Mesendoderm (in vitro differentiated cells): ENCODE measurements at regions not wholly inside any gene's neighbourhood (a gene's known extent, or its start where the extent isn't known, plus 50 kb on each side); places are given as distances from the start of the nearest gene placed in this dataset.

Experiments used
- DNase-seq: peaks from one replicate; pipeline ENCODE4 v3.0.0; 2013
- H2AK5ac ChIP-seq: 2 replicates; pipeline ENCODE4 v1.6.1; 2013; ENCODE audit warnings: low read length, inconsistent platforms
- H2BK120ac ChIP-seq: 2 replicates; pipeline ENCODE4 v1.6.1; 2013; ENCODE audit warnings: low read depth, mild to moderate bottlenecking, low read length, moderate library complexity, mixed read lengths
- H2BK15ac ChIP-seq: replicated peaks from 2 replicates; pipeline ENCODE4 v1.6.1; 2013; ENCODE audit warnings: low read depth, mild to moderate bottlenecking, moderate library complexity
- H2BK5ac ChIP-seq: 2 replicates; pipeline ENCODE4 v1.6.1; 2013; ENCODE audit warnings: low read length, inconsistent platforms
- H3K18ac ChIP-seq: 2 replicates; pipeline ENCODE4 v1.6.1; 2013; ENCODE audit warnings: mild to moderate bottlenecking, low read length, mixed read lengths
- H3K23ac ChIP-seq: one replicate; pipeline ENCODE4 v1.6.1; 2013; ENCODE audit warnings: low read length
- H3K27ac ChIP-seq: 2 replicates; pipeline ENCODE4 v1.5.1; 2013; ENCODE audit warnings: low read depth, mild to moderate bottlenecking, inconsistent platforms, low read length, moderate library complexity
- H3K27me3 ChIP-seq: 2 replicates; pipeline ENCODE4 v1.6.1; 2013; ENCODE audit warnings: low read length, control low read depth, mild to moderate bottlenecking, inconsistent platforms; ENCODE audit not compliant: insufficient read depth, poor library complexity
- H3K36me3 ChIP-seq: 2 replicates; pipeline ENCODE4 v1.6.1; 2013; ENCODE audit warnings: low read length, inconsistent platforms; ENCODE audit not compliant: control insufficient read depth, insufficient read depth
- H3K4ac ChIP-seq: one replicate; pipeline ENCODE4 v1.6.1; 2013; ENCODE audit warnings: low read depth, mild to moderate bottlenecking, low read length, moderate library complexity
- H3K4me1 ChIP-seq: 2 replicates; pipeline ENCODE4 v1.6.1; 2013; ENCODE audit warnings: low read depth, low read length, inconsistent platforms; ENCODE audit not compliant: control insufficient read depth
- H3K4me2 ChIP-seq: 2 replicates; pipeline ENCODE4 v1.6.1; 2013; ENCODE audit warnings: low read length
- H3K4me3 ChIP-seq: 2 replicates; pipeline ENCODE4 v1.5.1; 2013; ENCODE audit warnings: mild to moderate bottlenecking, low read length
- H3K56ac ChIP-seq: one replicate; pipeline ENCODE4 v1.6.1; 2013; ENCODE audit warnings: low read length
- H3K79me1 ChIP-seq: 2 replicates; pipeline ENCODE4 v1.6.1; 2013; ENCODE audit warnings: low read length, inconsistent platforms
- H3K79me2 ChIP-seq: 2 replicates; pipeline ENCODE4 v1.6.1; 2013; ENCODE audit warnings: mild to moderate bottlenecking, low read length; ENCODE audit not compliant: control insufficient read depth, insufficient read depth
- H3K9ac ChIP-seq: 2 replicates; pipeline ENCODE4 v1.6.1; 2013; ENCODE audit warnings: low read length, inconsistent platforms
- H4K5ac ChIP-seq: one replicate; pipeline ENCODE4 v1.6.1; 2013; ENCODE audit warnings: low read length
- H4K8ac ChIP-seq: one replicate; pipeline ENCODE4 v1.6.1; 2013; ENCODE audit warnings: low read depth, mild to moderate bottlenecking, control low read depth, low read length, moderate library complexity
- WGBS: extraction: QIAGEN DNeasy Blood & Tissue Kit; methylation state at CpG from one replicate; pipeline ENCODE4 v1.1.7; 2013; ENCODE audit warnings: low lambda C conversion rate, missing lambda C conversion rate; ENCODE audit not compliant: insufficient coverage; ENCODE audit errors: extremely low coverage; 5-methylcytosine and 5-hydroxymethylcytosine counted together

DNA sequence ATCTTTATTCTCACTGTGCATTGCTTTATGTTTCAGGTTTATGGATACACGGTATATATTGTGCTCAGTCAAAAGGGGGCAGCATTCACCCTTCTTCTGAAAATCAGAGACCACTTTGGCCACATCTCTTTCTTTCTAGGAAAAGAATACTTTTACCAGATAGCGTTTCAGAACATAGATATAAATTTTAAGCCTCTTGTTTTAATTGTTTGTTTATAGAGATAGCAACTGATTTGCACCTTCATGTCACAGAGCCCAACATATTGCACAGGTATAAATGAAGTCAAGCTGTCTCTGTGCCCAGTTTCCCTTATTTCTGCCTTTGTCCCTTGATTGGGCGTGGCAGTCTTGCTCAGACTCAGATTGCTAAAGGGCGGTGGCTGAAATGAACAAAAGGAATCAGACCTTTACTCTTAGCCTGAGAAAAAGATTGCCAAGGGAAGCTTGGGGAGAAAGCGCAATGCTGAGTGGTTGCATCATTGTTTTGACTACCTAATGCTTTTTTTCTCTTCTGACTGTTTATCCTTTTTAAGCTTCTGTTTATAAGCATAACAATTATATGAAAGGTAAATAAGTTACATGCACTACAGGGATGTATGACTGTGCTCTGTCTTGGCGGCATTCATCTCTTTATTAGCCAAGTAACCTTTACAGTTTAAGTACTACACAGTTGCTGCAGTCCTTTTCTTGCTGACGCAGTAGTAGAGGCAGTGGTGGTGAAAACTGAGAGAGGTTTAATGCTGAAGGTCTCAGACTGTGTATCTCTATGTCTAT lies 70.8 kb upstream of the ZBTB20 start:
- DNase-seq, result peak; percentile 56
- no peak overlapping the region for H3K9ac ChIP-seq
- H3K18ac ChIP-seq, result peak overlapping the region; percentile 30
- H3K4me1 ChIP-seq, result peaks cover 2% of the 10 kb centered on the region
- H2BK15ac ChIP-seq, result no peak overlapping the region
- no peaks in the 10 kb centered on the region for H3K79me2 ChIP-seq
- H4K5ac ChIP-seq, result no peak overlapping the region
- no peak overlapping the region for H3K23ac ChIP-seq
- H3K4me2 ChIP-seq, result no peak overlapping the region
- H3K56ac ChIP-seq, result peak overlapping the region; percentile 44
- H3K27me3 ChIP-seq, result no peaks in the 10 kb centered on the region
- no peak overlapping the region for H4K8ac ChIP-seq
- H2AK5ac ChIP-seq, result no peak overlapping the region
- no peak overlapping the region for H3K4me3 ChIP-seq
- H3K27ac ChIP-seq, result no peak overlapping the region
- H2BK120ac ChIP-seq, result no peak overlapping the region
- no CpG with 5 or more reads among the region's 7 CpGs for WGBS
- no peaks in the 10 kb centered on the region for H3K36me3 ChIP-seq
- H3K79me1 ChIP-seq, result no peaks in the 10 kb centered on the region
- H3K4ac ChIP-seq, result no peak overlapping the region
- no peak overlapping the region for H2BK5ac ChIP-seq

DNA sequence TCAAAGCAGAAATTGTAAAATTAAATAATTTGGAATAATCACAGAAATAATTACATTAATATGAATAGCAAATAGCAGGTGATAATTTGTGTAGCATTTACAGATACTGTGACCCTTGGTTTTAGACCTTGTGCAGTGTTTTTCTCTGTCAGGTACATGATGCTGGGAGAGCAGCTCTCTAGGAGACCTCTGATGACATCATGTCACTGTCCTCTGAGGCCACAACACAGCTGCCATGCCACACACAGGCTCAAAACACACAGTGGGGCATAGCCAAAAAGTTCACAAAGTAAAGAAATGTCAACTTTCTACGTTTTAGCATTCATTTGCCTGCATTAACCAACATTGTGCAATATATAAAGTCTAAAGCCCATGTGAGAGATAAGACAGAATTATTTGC lies 71.8 kb upstream of the ZBTB20 start:
- H3K23ac ChIP-seq, result no peak overlapping the region
- H2BK120ac ChIP-seq, result no peak overlapping the region
- H2BK15ac ChIP-seq, result no peak overlapping the region
- DNase-seq, result no peak
- H2AK5ac ChIP-seq, result no peak overlapping the region
- no peak overlapping the region for H2BK5ac ChIP-seq
- H3K4me1 ChIP-seq, result peaks cover 2% of the 10 kb centered on the region
- no peaks in the 10 kb centered on the region for H3K79me2 ChIP-seq
- H3K27me3 ChIP-seq, result no peaks in the 10 kb centered on the region
- H3K27ac ChIP-seq, result no peak overlapping the region
- no peak overlapping the region for H3K9ac ChIP-seq
- H4K8ac ChIP-seq, result no peak overlapping the region
- no peak overlapping the region for H3K56ac ChIP-seq
- no peak overlapping the region for H3K4me3 ChIP-seq
- no peak overlapping the region for H3K18ac ChIP-seq
- WGBS, result no CpG with 5 or more reads among the region's 1 CpG
- no peaks in the 10 kb centered on the region for H3K79me1 ChIP-seq
- H3K36me3 ChIP-seq, result no peaks in the 10 kb centered on the region
- H3K4ac ChIP-seq, result no peak overlapping the region
- no peak overlapping the region for H3K4me2 ChIP-seq
- no peak overlapping the region for H4K5ac ChIP-seq

DNA sequence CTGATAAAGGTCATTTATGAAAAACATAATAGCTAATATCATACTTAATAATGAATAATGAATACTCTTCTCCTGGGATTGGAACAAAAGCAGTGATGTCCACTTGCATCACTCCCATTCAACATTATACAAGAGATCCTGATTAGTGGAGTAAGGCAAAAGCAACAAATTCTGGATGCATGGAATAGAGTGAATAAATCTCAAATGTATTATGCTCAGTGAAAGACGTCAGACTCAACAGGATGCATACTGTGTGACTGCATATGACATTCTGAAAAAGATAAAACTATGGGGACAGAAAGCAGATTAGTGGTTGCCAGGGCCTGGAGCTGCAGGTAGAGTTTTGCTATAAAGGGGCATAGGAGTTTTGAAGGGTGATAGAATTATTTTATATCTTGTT lies 77.6 kb upstream of the ZBTB20 start:
- Histone ChIP-seq H3K36me3 (no peaks in the 10 kb centered on the region), H3K23ac (no peak overlapping the region), H4K5ac (no peak overlapping the region), H3K4ac (no peak overlapping the region), H3K79me2 (no peaks in the 10 kb centered on the region), H3K4me1 (no peaks in the 10 kb centered on the region), H3K79me1 (no peaks in the 10 kb centered on the region), H2AK5ac (no peak overlapping the region), H2BK120ac (no peak overlapping the region), H3K27ac (no peak overlapping the region), H3K27me3 (no peaks in the 10 kb centered on the region), H3K56ac (no peak overlapping the region), H3K18ac (no peak overlapping the region), H2BK5ac (no peak overlapping the region), H2BK15ac (no peak overlapping the region), H3K4me3 (no peak overlapping the region), H4K8ac (no peak overlapping the region), H3K4me2 (no peak overlapping the region), H3K9ac (no peak overlapping the region)
- no peak for DNase-seq
- no CpG with 5 or more reads among the region's 1 CpG for WGBS

DNA sequence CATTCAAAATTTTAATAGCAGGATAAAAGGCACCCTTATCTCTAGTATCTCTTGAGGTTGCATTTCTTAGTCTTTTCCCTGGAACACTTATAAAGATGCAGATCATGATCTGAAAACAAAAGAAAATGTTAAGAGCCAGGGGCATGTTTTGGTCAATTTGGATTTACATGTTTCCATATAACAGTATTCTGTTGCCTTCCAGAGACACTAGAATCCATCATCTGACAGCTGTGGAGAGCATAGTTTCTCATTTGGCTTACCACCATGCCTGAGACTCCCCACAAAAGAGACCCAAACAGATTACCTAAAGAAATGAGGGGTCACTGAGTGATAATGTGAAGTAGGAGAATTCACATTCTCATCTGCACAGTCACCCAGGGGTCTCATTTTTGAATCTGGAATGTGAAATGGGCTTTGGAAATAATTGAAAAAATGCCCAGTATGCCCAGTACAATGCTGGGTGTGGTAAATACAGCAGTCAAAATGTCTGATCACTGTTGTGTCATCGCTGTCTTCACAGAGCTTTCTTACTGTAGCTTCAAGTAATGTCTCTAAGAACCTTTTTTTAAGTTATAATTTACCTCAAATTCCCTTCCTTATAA lies 79.9 kb upstream of the ZBTB20 start:
- H3K18ac ChIP-seq, result no peak overlapping the region
- no CpG with 5 or more reads among the region's 1 CpG for WGBS
- no peak overlapping the region for H3K4me3 ChIP-seq
- no peak for DNase-seq
- no peak overlapping the region for H4K8ac ChIP-seq
- no peak overlapping the region for H3K9ac ChIP-seq
- no peak overlapping the region for H2BK120ac ChIP-seq
- no peak overlapping the region for H4K5ac ChIP-seq
- H3K27ac ChIP-seq, result no peak overlapping the region
- no peaks in the 10 kb centered on the region for H3K79me1 ChIP-seq
- no peak overlapping the region for H3K4ac ChIP-seq
- no peaks in the 10 kb centered on the region for H3K79me2 ChIP-seq
- no peak overlapping the region for H3K56ac ChIP-seq
- no peaks in the 10 kb centered on the region for H3K36me3 ChIP-seq
- H2AK5ac ChIP-seq, result no peak overlapping the region
- no peaks in the 10 kb centered on the region for H3K27me3 ChIP-seq
- no peak overlapping the region for H3K23ac ChIP-seq
- H3K4me1 ChIP-seq, result no peaks in the 10 kb centered on the region
- no peak overlapping the region for H3K4me2 ChIP-seq
- H2BK15ac ChIP-seq, result no peak overlapping the region
- no peak overlapping the region for H2BK5ac ChIP-seq

DNA sequence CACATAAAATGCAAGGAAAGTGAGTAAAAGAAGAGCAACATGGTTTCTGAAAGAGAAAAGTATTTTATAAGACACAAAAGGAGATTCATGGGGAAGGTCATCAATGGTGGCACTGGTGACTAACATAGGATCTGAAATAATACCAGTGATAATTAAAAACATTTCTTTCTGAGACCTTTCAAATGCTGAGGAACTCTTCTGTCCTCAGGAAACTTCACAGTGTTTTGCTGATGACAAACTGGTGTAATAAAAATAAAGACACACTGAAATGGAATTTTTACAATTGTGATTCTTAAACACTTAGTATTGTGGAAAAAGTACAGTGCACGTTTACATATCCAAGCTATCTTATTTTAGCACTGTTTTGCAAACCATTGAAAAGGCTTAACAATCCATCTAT lies 80.4 kb upstream of the ZBTB20 start:
- Histone ChIP-seq H4K5ac (no peak overlapping the region), H3K9ac (no peak overlapping the region), H3K4me2 (no peak overlapping the region), H3K36me3 (no peaks in the 10 kb centered on the region), H3K27me3 (no peaks in the 10 kb centered on the region), H3K4me1 (no peaks in the 10 kb centered on the region), H2BK15ac (no peak overlapping the region), H2BK5ac (no peak overlapping the region), H3K23ac (no peak overlapping the region), H2BK120ac (no peak overlapping the region), H3K4me3 (no peak overlapping the region), H3K27ac (no peak overlapping the region), H4K8ac (no peak overlapping the region), H3K56ac (no peak overlapping the region), H2AK5ac (no peak overlapping the region), H3K4ac (no peak overlapping the region), H3K18ac (no peak overlapping the region), H3K79me2 (no peaks in the 10 kb centered on the region), H3K79me1 (no peaks in the 10 kb centered on the region)
- no CpG with 5 or more reads among the region's 1 CpG for WGBS
- DNase-seq, result no peak

DNA sequence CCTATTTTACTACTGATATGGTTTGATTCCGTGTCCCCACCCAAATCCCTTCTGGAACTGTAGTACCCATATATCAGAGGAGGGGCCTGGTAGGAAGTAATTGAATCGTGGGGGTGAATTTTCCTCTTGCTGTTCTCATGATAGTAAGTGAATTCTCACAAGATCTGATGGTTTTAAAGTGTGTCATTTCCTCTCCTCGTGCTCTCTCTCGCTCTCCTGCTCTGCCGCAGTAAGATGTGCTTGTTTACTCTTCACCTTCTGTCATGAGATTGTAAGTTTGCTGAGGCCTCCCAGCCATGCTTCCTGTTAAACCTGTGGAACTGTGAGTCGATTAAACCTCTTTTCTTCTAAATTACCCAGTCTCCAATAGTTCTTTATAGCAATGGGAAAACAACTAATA lies 81.2 kb upstream of the ZBTB20 start:
- Histone ChIP-seq H3K4ac (no peak overlapping the region), H3K56ac (no peak overlapping the region), H3K79me2 (no peaks in the 10 kb centered on the region), H3K4me1 (no peaks in the 10 kb centered on the region), H3K27ac (no peak overlapping the region), H3K9ac (no peak overlapping the region), H4K5ac (no peak overlapping the region), H2BK120ac (no peak overlapping the region), H3K79me1 (no peaks in the 10 kb centered on the region), H2BK5ac (no peak overlapping the region), H2BK15ac (no peak overlapping the region), H3K4me3 (no peak overlapping the region), H3K36me3 (no peaks in the 10 kb centered on the region), H4K8ac (no peak overlapping the region), H3K27me3 (no peaks in the 10 kb centered on the region), H3K4me2 (no peak overlapping the region), H2AK5ac (no peak overlapping the region), H3K23ac (no peak overlapping the region), H3K18ac (no peak overlapping the region)
- no peak for DNase-seq
- WGBS, result no CpG with 5 or more reads among the region's 6 CpGs
